Ovary (tissue), 3 donors: ENCODE measurements at regions not wholly inside any gene's neighbourhood (a gene's known extent, or its start where the extent isn't known, plus 50 kb on each side); places are given as distances from the start of the nearest gene placed in this dataset.

Experiments
- CTCF ChIP-seq, 3 donors: fragments of 450-650 bp in 2 of 3; fragments of 200-600 bp in 1 of 3; IDR thresholded peaks; one replicate each; pipeline versions ENCODE4 v1.5.1 to v1.8.0; 2016 to 2022; ENCODE audit warnings: antibody characterized with exemption in 3 of 3, mild to moderate bottlenecking in 1 of 3
- EP300 ChIP-seq: sonication (generic); formaldehyde crosslinking; IDR thresholded peaks from one replicate; pipeline ENCODE4 v1.6.1; 2017; ENCODE audit warnings: antibody characterized with exemption
- POLR2A ChIP-seq: fragments of 450-650 bp; IDR thresholded peaks from one replicate; pipeline ENCODE4 v1.6.1; 2017; ENCODE audit warnings: antibody characterized with exemption, mild to moderate bottlenecking, moderate library complexity
- donor health status: DM: no; HTN: no; CAD: no.

GRCh38 chr6:12640438-12640837 lies 76.1 kb upstream of the PHACTR1 start:
- TF ChIP-seq POLR2A (no peak), EP300 (no peak), CTCF (IDR thresholded peaks at IDR 0.05) (no peak)
